Activated CD4-positive, alpha-beta T cell treated with anti-CD3 and anti-CD28 coated beads, Interleukin-2, amount 50 U/mL, for 16 hours (primary cell): ENCODE measurements at regions not wholly inside any gene's neighbourhood (a gene's known extent, or its start where the extent isn't known, plus 50 kb on each side); places are given as distances from the start of the nearest gene placed in this dataset.

Experiments
- DNase-seq: peaks from one replicate; pipeline ENCODE4 v3.0.0-alpha.2; 2020

DNA sequence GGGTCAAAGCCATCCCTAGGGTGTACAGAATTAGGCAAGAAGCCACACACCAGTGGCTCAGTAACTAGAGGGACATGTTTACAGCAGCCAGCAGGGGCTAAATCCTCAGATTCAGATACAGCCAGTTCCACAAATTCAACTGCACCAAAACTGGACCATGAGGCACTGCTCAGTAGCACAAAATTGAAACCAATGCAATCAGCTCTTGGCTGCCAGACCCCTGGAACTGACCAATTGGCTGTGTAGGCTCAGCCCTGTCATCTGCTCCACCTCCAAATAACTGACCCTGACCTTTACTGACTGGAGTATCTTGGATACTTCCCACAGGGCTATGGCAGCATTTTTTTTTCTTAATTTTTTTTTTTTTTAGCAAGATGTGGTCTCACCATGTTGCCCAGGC is 226.5 kb downstream of the FOXO1 start:
- DNase-seq = no peak

DNA sequence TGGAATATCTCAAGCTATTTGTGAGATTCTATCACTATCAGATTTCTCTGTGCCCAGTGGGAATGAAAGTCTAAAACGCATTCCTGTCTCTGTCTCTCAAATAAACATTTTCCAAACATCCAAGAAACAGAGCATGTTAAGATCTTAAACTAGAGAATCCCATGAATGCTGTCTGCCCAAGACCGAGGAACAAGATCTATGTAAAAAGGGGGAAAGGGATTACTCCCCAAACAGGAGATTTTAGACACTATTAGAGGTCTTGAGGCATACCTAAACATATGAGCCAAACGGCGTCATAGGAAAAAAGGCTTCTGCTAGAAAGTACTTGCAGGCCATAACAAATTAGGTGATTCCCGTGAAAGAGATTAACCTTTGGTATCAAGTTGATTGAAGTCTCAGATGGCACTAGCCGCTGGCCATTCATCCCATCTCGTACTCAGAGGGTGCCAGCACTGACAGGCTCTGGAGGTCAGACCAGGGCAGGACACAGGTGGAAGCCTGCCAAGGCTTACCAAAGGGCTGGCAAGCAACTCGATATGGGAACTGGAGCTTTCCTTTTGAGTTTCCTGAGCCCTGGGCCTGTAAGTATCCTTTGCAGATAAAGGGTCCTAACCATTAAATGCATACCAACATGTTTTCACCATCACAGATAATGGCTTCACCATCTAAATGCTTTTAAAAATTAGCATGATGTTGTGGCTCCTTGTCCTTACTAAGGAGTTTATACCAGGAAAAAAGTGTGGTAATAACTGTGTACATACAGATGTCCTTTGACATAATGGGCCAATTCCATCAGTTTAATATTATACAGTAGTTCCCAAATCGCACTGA is 225.2 kb downstream of the FOXO1 start:
- DNase-seq = no peak

- no peak for DNase-seq
Measured at GRCh38 chr13:40442231-40442630, 224.2 kb downstream of the FOXO1 start.

- DNase-seq = no peak
Measured at GRCh38 chr13:40442826-40443225, 223.6 kb downstream of the FOXO1 start.

DNA sequence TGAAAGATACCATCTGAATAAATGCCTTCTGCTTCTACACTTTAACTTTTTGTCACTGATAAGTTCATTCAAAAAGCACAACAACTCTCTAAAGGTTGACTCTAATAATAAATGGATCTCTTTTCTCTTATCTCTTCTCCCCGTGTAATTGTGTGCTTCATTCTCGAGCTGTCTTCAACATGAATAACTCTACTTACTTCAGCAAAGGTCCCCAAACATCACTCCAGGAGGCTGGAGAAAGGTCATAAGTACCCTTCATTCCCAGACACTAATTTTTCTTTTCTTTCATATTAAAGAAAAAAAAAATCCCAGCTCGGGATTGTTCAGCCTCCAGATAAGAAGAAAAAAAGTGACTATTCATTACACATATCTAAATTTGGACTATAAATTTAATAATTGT is 222.2 kb downstream of the FOXO1 start:
- DNase-seq = no peak

- peak; percentile 16 for DNase-seq
Measured at GRCh38 chr13:40445557-40445990, 220.9 kb downstream of the FOXO1 start.

DNA sequence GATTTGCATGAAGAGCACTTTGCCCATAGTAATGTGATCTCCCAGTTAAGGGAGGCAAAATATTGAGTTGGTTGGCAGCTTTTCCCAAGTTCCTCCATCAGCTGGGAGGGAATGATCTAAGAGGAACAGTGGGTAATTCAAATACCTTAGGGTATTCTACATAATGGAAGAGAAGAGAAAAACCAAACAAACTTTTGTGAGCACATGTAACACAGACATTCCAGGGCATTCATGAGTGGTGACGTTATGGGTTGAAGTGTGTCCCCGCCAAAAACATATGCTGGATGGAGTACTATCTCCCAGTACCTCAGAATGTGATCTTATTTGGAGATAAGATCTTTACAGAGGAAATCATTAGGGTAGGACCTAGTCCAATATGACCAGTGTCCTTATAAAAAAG is 220.1 kb downstream of the FOXO1 start:
- no peak for DNase-seq

- no peak for DNase-seq
Measured at GRCh38 chr13:40447857-40448256, 218.6 kb downstream of the FOXO1 start.

DNA sequence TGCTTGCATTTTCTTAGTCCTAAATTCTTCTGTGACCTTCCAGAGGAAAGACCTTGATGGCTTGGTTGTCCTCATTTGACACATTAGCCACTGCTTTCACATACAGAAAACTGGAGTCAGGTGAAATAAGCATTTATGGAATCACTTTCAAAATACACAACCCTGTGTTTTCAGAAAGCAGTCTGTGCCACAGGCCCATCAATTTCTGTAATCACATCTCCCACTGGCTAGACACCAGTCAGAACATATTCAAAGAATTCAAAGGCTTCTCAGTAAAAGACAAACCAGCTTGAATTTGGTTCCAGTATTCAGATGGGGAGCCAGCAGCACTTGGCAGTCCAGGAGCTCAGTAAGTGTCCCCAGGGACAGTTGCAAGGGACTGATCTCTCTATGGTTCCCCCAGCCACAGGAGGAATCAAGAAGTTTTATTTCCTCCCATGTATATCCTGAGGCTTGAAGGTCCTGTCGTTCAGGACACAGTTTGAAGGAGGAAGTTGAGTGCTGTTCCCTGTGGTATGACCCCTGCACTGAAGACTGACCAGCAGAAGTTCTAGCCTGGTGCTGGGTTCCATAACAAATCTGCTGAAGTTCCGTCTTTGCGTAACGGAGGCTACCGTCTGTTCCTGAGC is 214.3 kb downstream of the FOXO1 start:
- no peak for DNase-seq

GRCh38 chr13:40452741-40453334 is 213.6 kb downstream of the FOXO1 start:
- no peak for DNase-seq

DNA sequence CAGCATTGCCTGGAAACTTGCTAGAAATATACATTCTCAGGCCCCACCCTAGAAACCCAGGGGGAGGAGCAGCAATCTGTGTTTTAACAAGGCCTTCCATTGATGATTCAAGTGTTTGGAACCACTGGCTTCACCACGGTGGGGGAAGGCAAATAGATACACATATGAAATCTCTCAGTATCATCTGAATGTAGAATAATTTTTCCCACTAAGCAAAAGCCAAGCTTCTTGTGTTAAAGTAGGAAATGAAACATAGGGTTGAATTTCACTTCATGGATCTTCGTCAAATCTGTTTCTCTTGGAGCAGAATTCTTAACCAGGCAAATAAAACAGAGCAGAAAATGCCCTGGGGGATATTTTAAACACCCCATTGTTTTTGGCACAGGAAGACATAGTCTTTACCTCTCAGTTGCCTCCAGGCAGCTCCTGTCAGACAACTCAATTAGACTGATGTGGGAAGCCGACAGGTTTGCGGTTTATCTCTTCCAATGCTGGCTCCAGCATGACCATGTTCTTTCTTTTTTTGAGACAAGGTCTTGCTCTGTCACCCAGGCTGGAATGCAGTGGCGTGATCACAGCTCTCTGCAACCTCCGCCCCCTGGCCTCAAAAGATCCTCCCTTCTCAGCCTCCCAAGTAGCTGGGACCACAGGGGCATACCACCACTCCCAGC is 213.0 kb downstream of the FOXO1 start:
- DNase-seq = no peak

DNA sequence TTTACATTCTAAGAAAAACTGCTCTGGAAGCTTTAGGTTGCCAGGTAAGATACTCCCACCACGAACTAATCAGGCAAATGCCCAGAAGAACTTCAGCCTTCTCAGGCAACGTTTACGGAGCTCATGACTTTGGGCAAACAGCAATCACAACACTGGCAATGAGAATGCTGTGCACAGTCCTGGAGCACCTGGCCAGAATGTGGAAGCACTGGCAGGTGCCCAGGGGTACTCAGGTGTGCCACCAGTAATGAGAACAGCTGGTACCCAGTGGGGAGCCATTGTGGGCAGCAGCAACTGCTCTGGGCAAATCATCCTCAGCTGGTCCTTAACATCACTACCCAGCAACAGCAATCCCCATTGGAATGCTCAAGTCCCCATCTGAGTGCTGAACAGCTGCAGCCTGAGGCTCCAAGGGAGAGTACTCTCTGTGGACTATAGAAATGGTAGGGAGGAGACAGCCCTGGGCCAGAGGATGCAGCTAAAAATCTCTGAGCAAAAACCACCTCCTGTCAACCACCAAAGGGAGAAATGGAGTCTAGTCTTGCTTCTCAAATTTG is 210.0 kb downstream of the FOXO1 start:
- no peak for DNase-seq

GRCh38 chr13:40456979-40457553 is 209.4 kb downstream of the FOXO1 start:
- DNase-seq = no peak

- DNase-seq = no peak
Measured at GRCh38 chr13:40457929-40458719, 208.3 kb downstream of the FOXO1 start.

GRCh38 chr13:40458720-40458990 is 207.8 kb downstream of the FOXO1 start:
- DNase-seq = no peak

- no peak for DNase-seq
Measured at GRCh38 chr13:40460116-40460515, 206.3 kb downstream of the FOXO1 start.

GRCh38 chr13:40464337-40465014 is 202.0 kb downstream of the FOXO1 start:
- DNase-seq = no peak

DNA sequence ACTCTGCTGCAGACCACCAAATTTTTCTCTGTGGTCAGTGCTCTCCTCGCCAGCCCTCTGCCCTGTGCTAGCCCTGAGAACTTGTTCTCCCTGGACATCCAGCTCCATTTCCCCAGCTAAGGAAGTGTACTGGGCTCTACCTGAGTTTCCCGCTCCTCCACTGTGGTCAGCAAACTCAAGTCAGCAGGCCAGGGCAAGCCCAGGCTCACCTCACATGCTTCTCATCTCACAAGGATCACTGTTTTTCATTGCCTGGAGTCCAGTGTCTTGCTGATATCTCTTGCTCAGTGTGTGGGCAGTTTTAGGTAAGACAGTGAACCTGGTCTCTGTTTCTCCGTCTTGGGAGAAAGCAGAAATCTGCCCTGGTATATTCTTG is 201.4 kb downstream of the FOXO1 start:
- no peak for DNase-seq

DNA sequence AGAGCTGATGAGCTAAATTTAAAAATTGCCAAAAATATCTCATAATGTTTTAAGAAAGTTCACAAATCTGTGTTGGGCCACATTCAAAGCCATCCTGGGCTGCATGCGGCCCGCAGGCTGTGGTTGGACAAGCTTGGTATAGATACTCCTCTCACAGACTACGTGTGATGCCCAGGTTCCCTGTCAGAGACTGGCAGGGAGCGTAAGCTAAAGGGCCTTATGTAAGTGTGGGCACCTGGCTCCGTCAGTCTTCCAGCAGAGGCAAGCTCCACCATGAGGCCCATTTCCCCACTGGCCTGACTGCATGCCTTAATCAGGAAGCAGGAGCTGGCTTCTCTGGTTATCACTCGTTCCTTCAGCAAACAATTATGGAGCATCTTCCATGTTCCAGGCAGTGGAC is 200.2 kb downstream of the FOXO1 start:
- no peak for DNase-seq

GRCh38 chr13:40468227-40468838 is 198.1 kb downstream of the FOXO1 start:
- DNase-seq = no peak

GRCh38 chr13:40469581-40470310 is 196.7 kb downstream of the FOXO1 start:
- no peak for DNase-seq
